ENCODE measurements at regions not wholly inside any gene's neighbourhood (a gene's known extent, or its start where the extent isn't known, plus 50 kb on each side); places are given as distances from the start of the nearest gene placed in this dataset.

DNA sequence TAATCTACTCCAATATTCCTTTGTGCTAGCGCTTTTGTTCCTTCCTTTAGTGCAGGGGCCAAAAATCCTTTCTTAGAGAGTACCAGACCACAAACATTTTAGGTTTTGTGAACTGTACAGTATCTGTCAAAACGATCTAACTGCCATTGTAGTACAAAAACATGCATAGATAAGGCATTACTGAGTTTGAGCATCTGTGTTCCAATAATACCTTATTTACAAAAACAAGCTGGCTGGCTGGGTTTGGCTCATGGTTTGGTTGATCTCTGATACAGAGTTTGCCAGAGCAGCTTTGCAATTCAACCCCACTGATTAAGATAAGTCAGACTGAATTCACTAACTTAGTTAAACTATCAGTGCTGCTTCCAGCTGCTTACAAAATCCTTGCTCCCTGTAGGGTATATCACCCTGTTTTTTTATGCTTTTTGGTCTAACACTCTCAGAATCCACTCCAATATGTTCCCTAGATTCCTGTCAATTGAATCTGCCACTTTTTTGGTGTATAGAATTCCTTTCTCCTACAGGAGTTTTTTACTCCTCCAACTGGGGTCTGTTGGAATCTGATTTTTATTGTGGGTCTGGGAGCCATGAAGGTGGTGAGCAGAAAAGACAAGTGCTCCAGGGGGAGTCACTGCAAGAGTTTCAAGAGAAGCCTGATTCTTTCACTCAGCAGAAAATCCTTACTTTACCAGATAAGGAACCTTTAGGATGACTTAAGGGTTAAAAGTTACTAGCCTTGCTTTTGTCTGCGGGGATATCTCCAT is 1399.4 kb downstream of the EFNB2 start:
- TF ChIP-seq, protein P1, sequence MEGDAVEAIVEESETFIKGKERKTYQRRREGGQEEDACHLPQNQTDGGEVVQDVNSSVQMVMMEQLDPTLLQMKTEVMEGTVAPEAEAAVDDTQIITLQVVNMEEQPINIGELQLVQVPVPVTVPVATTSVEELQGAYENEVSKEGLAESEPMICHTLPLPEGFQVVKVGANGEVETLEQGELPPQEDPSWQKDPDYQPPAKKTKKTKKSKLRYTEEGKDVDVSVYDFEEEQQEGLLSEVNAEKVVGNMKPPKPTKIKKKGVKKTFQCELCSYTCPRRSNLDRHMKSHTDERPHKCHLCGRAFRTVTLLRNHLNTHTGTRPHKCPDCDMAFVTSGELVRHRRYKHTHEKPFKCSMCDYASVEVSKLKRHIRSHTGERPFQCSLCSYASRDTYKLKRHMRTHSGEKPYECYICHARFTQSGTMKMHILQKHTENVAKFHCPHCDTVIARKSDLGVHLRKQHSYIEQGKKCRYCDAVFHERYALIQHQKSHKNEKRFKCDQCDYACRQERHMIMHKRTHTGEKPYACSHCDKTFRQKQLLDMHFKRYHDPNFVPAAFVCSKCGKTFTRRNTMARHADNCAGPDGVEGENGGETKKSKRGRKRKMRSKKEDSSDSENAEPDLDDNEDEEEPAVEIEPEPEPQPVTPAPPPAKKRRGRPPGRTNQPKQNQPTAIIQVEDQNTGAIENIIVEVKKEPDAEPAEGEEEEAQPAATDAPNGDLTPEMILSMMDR (conservative IDR thresholded peaks at IDR 0.05 in 1 of 2, IDR thresholded peaks at IDR 0.05 in 1 of 2; ENCODE audit: low read depth in 1 of 2, low read length in 2 of 2): no peak
- no peak for TF ChIP-seq EZH2 (IDR thresholded peaks at IDR 0.05; ENCODE audit: low read length, missing control alignments)
